HG02759 (cell line): ENCODE measurements at regions not wholly inside any gene's neighbourhood (a gene's known extent, or its start where the extent isn't known, plus 50 kb on each side); places are given as distances from the start of the nearest gene placed in this dataset.

ENCODE experiments used
- ATAC-seq: cut with Tn5 transposase; IDR thresholded peaks from one replicate; pipeline ENCODE4 v1.9.1; 2021; ENCODE audit warnings: mild to moderate bottlenecking, moderate library complexity; ENCODE audit not compliant: unreplicated experiment

- ATAC-seq, result no peak
Measured at GRCh38 chr4:11625211-11625610, 196.5 kb upstream of the HS3ST1 start.

- no peak for ATAC-seq
Measured at GRCh38 chr4:11624370-11624769, 195.7 kb upstream of the HS3ST1 start.

GRCh38 chr4:11623726-11624037, 195.0 kb upstream of the HS3ST1 start:
- no peak for ATAC-seq

- no peak for ATAC-seq
Measured at GRCh38 chr4:11622961-11623725, 194.4 kb upstream of the HS3ST1 start.

GRCh38 chr4:11620861-11621260, 192.2 kb upstream of the HS3ST1 start:
- ATAC-seq, result no peak

GRCh38 chr4:11618666-11619282, 190.1 kb upstream of the HS3ST1 start:
- ATAC-seq, result peak; percentile 50

- ATAC-seq, result no peak
Measured at GRCh38 chr4:11616856-11617255, 188.2 kb upstream of the HS3ST1 start.

GRCh38 chr4:11615601-11616000, 186.9 kb upstream of the HS3ST1 start:
- ATAC-seq, result no peak

GRCh38 chr4:11614426-11614825, 185.7 kb upstream of the HS3ST1 start:
- no peak for ATAC-seq

- ATAC-seq, result no peak
Measured at GRCh38 chr4:11611868-11612267, 183.2 kb upstream of the HS3ST1 start.

GRCh38 chr4:11609751-11610150, 181.1 kb upstream of the HS3ST1 start:
- ATAC-seq, result no peak

- ATAC-seq, result no peak
Measured at GRCh38 chr4:11608992-11609391, 180.3 kb upstream of the HS3ST1 start.

GRCh38 chr4:11606078-11606477, 177.4 kb upstream of the HS3ST1 start:
- ATAC-seq, result no peak

- no peak for ATAC-seq
Measured at GRCh38 chr4:11605597-11605996, 176.9 kb upstream of the HS3ST1 start.

GRCh38 chr4:11604821-11605220, 176.1 kb upstream of the HS3ST1 start:
- no peak for ATAC-seq

- ATAC-seq, result no peak
Measured at GRCh38 chr4:11603591-11604194, 175.0 kb upstream of the HS3ST1 start.

- ATAC-seq, result no peak
Measured at GRCh38 chr4:11602606-11603340, 174.1 kb upstream of the HS3ST1 start.

GRCh38 chr4:11599064-11599463, 170.4 kb upstream of the HS3ST1 start:
- ATAC-seq, result no peak

- ATAC-seq, result no peak
Measured at GRCh38 chr4:11598591-11598990, 169.9 kb upstream of the HS3ST1 start.

GRCh38 chr4:11597506-11597905, 168.8 kb upstream of the HS3ST1 start:
- ATAC-seq, result no peak

- ATAC-seq, result no peak
Measured at GRCh38 chr4:11596989-11597388, 168.3 kb upstream of the HS3ST1 start.
